SK-N-SH (cell line): ENCODE measurements at regions not wholly inside any gene's neighbourhood (a gene's known extent, or its start where the extent isn't known, plus 50 kb on each side); places are given as distances from the start of the nearest gene placed in this dataset.

Experiments
- CTCF ChIA-PET: fragments of 300-600, 350-600 bp; formaldehyde crosslinking; extraction: SDS; loops from one replicate; lab custom pipeline; 2021; lab: Yijun Ruan, JAX
- POLR2A ChIA-PET: fragments of 350-600 bp; sonication (Branson Sonifier 250); formaldehyde crosslinking; extraction: SDS; loops from one replicate; lab custom pipeline; 2020; ENCODE audit warnings: antibody characterized with exemption, inconsistent platforms; lab: Yijun Ruan, JAX
- DNase-seq: peaks from one replicate; pipeline ENCODE4 v3.0.0; 2012
- H2AFZ ChIP-seq: fragments of 200-600 bp; sonication (generic); 2 replicates; pipeline ENCODE4 v1.8.1; 2016; ENCODE audit warnings: antibody characterized with exemption, mild to moderate bottlenecking, low read depth
- H3F3A ChIP-seq: fragments of 200-600 bp; sonication (generic); replicated peaks from 2 replicates; pipeline ENCODE3; 2016; ENCODE audit warnings: antibody characterized with exemption, mild to moderate bottlenecking; ENCODE audit not compliant: insufficient read depth
- H3K27ac ChIP-seq, 2 experiments: fragments of 200-500 bp in 1 of 2; fragments of 200-600 bp in 1 of 2; sonication (Bioruptor generic) in 1 of 2; sonication (generic), shearing (Covaris generic) in 1 of 2; 2 replicates each; pipeline versions ENCODE4 v1.5.1 to v1.6.1; 2014 to 2016; ENCODE audit warnings: low read depth in 2 of 2, inconsistent platforms in 1 of 2, low read length in 1 of 2, mild to moderate bottlenecking in 1 of 2, mixed read lengths in 1 of 2
- H3K27me3 ChIP-seq: fragments of 200-600 bp; sonication (generic), shearing (Covaris generic); 2 replicates; pipeline ENCODE4 v1.6.1; 2016; ENCODE audit warnings: mixed run types; ENCODE audit not compliant: insufficient read depth
- H3K36me3 ChIP-seq, 2 experiments: fragments of 200-500 bp in 1 of 2; fragments of 200-600 bp in 1 of 2; sonication (Bioruptor generic) in 1 of 2; sonication (generic) in 1 of 2; replicated peaks in 1 of 2; 2 replicates each; pipeline versions ENCODE3 to v1.5.1; 2014 to 2016; ENCODE audit warnings: low read length in 1 of 2, mild to moderate bottlenecking in 1 of 2; ENCODE audit not compliant: insufficient read depth in 2 of 2, control insufficient read depth in 1 of 2
- H3K4me1 ChIP-seq, 2 experiments: fragments of 200-500 bp in 1 of 2; fragments of 200-600 bp in 1 of 2; sonication (Bioruptor generic) in 1 of 2; sonication (generic), shearing (Covaris generic) in 1 of 2; 2 replicates each; pipeline versions ENCODE4 v1.5.1 to v1.6.1; 2014 to 2016; ENCODE audit warnings: low read depth in 1 of 2, low read length in 1 of 2, mixed run types in 1 of 2; ENCODE audit not compliant: insufficient read depth in 2 of 2, control insufficient read depth in 1 of 2
- H3K4me2 ChIP-seq: fragments of 200-600 bp; sonication (generic), shearing (Covaris generic); 2 replicates; pipeline ENCODE4 v1.6.1; 2017; ENCODE audit warnings: mixed run types
- H3K4me3 ChIP-seq, 2 experiments: fragments of 200-500 bp in 1 of 2; fragments of 200-600 bp in 1 of 2; sonication (Bioruptor generic) in 1 of 2; sonication (generic), shearing (Covaris generic) in 1 of 2; 2 replicates each; pipeline versions ENCODE4 v1.5.1 to v1.8.1; 2014 to 2016; ENCODE audit warnings: low read depth in 2 of 2, inconsistent platforms in 1 of 2, low read length in 1 of 2, mild to moderate bottlenecking in 1 of 2, mixed read lengths in 1 of 2, moderate library complexity in 1 of 2
- H3K79me2 ChIP-seq: fragments of 200-600 bp; sonication (generic); 2 replicates; pipeline ENCODE4 v1.8.1; 2017; ENCODE audit warnings: mild to moderate bottlenecking; ENCODE audit not compliant: insufficient read depth
- H3K9ac ChIP-seq: fragments of 200-600 bp; sonication (generic); 2 replicates; pipeline ENCODE4 v1.6.1; 2017; ENCODE audit warnings: mixed run types
- H3K9me2 ChIP-seq: fragments of 200-600 bp; sonication (generic); 2 replicates; pipeline ENCODE4 v1.6.1; 2017; ENCODE audit warnings: mixed run types
- H3K9me3 ChIP-seq: fragments of 200-600 bp; sonication (generic); 2 replicates; pipeline ENCODE4 v1.6.1; 2017; ENCODE audit warnings: mixed run types, mild to moderate bottlenecking, moderate library complexity
- H4K20me1 ChIP-seq: fragments of 200-600 bp; sonication (generic); 2 replicates; pipeline ENCODE4 v1.6.1; 2017; ENCODE audit warnings: mild to moderate bottlenecking, mixed run types; ENCODE audit not compliant: insufficient read depth
- CHD2 ChIP-seq: fragments of 150-350 bp; IDR thresholded peaks from 2 replicates; pipeline ENCODE4 v1.6.1; 2018; ENCODE audit warnings: low read length; ENCODE audit not compliant: partially characterized antibody
- ELF1 ChIP-seq: IDR thresholded peaks from 2 replicates; pipeline ENCODE4 v1.4.0; 2012
- EP300 ChIP-seq, 2 experiments: IDR thresholded peaks; 2 replicates each; pipeline versions ENCODE4 v1.4.0 to v1.6.1; 2012; ENCODE audit warnings: borderline replicate concordance in 1 of 2, low read depth in 1 of 2, low read length in 1 of 2
- FOXJ3 ChIP-seq: sonication (generic); formaldehyde crosslinking; IDR thresholded peaks from 2 replicates; pipeline ENCODE4 v1.5.1; 2020; ENCODE audit warnings: mild to moderate bottlenecking, missing genetic modification reagents
- FOXM1 ChIP-seq: IDR thresholded peaks from 2 replicates; pipeline ENCODE4 v1.4.0; 2012; ENCODE audit warnings: low read depth, mild to moderate bottlenecking
- JUND ChIP-seq: IDR thresholded peaks from 2 replicates; pipeline ENCODE4 v1.4.0; 2012
- MEF2A ChIP-seq: IDR thresholded peaks from 2 replicates; pipeline ENCODE4 v1.4.0; 2012; ENCODE audit warnings: low read depth, borderline replicate concordance
- NRF1 ChIP-seq: IDR thresholded peaks from 2 replicates; pipeline ENCODE4 v1.6.1; 2012; ENCODE audit warnings: low read depth, mild to moderate bottlenecking, low read length
- RAD21 ChIP-seq: IDR thresholded peaks from 2 replicates; pipeline ENCODE4 v1.6.1; 2012; ENCODE audit warnings: mild to moderate bottlenecking, low read length
- RCOR1 ChIP-seq: fragments of 150-350 bp; IDR thresholded peaks from 2 replicates; pipeline ENCODE4 v1.6.1; 2017; ENCODE audit warnings: antibody characterized with exemption, low read length
- RXRA ChIP-seq: IDR thresholded peaks from 2 replicates; pipeline ENCODE4 v1.4.0; 2012; ENCODE audit warnings: low read depth, mild to moderate bottlenecking, borderline replicate concordance
- SMC3 ChIP-seq: IDR thresholded peaks from 2 replicates; pipeline ENCODE4 v1.6.1; 2012; ENCODE audit warnings: low read depth, low read length, improper control_type of control experiment
- TCF12 ChIP-seq: IDR thresholded peaks from 2 replicates; pipeline ENCODE4 v1.4.0; 2012
- TEAD4 ChIP-seq: IDR thresholded peaks from 2 replicates; pipeline ENCODE4 v1.4.0; 2012; ENCODE audit warnings: mild to moderate bottlenecking, borderline replicate concordance; ENCODE audit not compliant: insufficient read depth
- whole genome bisulfite sequencing: methylation state at CpG from one replicate; pipeline ENCODE4 v1.1.6; 2017; ENCODE audit warnings: low lambda C conversion rate; 5-methylcytosine and 5-hydroxymethylcytosine counted together
- TF ChIP-seq, protein P1 (sequence below): IDR thresholded peaks from 2 replicates; pipeline ENCODE4 v1.6.1; 2012; ENCODE audit warnings: mild to moderate bottlenecking, low read depth, low read length, moderate library complexity
- TF ChIP-seq, protein P2 (sequence below): fragments of 200-600 bp; sonication (generic); IDR thresholded peaks from 2 replicates; pipeline ENCODE4 v1.6.1; 2017; ENCODE audit warnings: antibody characterized with exemption, mild to moderate bottlenecking, moderate library complexity
- TF ChIP-seq, protein P3 (sequence below): IDR thresholded peaks from 2 replicates; pipeline ENCODE4 v1.4.0; 2012; ENCODE audit warnings: low read depth, borderline replicate concordance
- TF ChIP-seq, protein P4 (sequence below): fragments of 150-350 bp; IDR thresholded peaks from 2 replicates; pipeline ENCODE4 v1.6.1; 2016; ENCODE audit warnings: mild to moderate bottlenecking, low read depth, low read length
- TF ChIP-seq, protein P5 (sequence below): IDR thresholded peaks from 2 replicates; pipeline ENCODE4; 2012
- TF ChIP-seq, protein P6 (sequence below): IDR thresholded peaks from 2 replicates; pipeline ENCODE4 v1.4.0; 2012; ENCODE audit warnings: low read depth

DNA sequence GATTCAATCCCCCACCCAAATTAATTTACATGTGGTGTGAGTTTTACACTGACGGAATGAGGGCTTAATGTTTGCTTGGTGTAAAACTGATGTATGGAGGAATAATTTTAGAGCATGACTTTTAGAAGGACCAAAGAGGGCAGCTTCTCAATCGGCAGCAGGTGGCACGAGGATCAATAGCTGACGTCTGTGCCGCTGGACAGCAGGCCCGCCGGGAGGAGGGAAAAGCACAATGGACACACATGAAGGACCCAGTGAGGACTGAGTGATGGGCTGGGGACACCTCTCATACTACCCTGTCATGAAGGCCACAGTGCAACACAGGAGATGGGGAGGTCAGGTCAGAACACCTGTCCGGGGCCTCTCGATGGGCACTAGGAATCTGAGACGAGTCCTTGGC lies 61.4 kb upstream of the NSMCE3 start:
- no peaks in the 10 kb centered on the region for H3F3A ChIP-seq
- no peak overlapping the region for H3K27ac ChIP-seq

More for the DNA sequence above, 61.4 kb upstream of the NSMCE3 start:
- Histone ChIP-seq H3K4me2 (no peak overlapping the region), H4K20me1 (no peaks in the 10 kb centered on the region), H3K27me3 (no peaks in the 10 kb centered on the region), H3K4me3 (no peak overlapping the region), H3K9me2 (no peaks in the 10 kb centered on the region), H3K9me3 (no peaks in the 10 kb centered on the region; the same call in 1 of the 2 replicates), H2AFZ (no peak overlapping the region), H3K9ac (no peak overlapping the region), H3K79me2 (no peaks in the 10 kb centered on the region), H3K4me1 (no peaks in the 10 kb centered on the region), H3K36me3 (no peaks in the 10 kb centered on the region)
- ChIA-PET CTCF (no interaction called here), POLR2A (no interaction called here)
- no peak for DNase-seq
- TF ChIP-seq, protein P1, sequence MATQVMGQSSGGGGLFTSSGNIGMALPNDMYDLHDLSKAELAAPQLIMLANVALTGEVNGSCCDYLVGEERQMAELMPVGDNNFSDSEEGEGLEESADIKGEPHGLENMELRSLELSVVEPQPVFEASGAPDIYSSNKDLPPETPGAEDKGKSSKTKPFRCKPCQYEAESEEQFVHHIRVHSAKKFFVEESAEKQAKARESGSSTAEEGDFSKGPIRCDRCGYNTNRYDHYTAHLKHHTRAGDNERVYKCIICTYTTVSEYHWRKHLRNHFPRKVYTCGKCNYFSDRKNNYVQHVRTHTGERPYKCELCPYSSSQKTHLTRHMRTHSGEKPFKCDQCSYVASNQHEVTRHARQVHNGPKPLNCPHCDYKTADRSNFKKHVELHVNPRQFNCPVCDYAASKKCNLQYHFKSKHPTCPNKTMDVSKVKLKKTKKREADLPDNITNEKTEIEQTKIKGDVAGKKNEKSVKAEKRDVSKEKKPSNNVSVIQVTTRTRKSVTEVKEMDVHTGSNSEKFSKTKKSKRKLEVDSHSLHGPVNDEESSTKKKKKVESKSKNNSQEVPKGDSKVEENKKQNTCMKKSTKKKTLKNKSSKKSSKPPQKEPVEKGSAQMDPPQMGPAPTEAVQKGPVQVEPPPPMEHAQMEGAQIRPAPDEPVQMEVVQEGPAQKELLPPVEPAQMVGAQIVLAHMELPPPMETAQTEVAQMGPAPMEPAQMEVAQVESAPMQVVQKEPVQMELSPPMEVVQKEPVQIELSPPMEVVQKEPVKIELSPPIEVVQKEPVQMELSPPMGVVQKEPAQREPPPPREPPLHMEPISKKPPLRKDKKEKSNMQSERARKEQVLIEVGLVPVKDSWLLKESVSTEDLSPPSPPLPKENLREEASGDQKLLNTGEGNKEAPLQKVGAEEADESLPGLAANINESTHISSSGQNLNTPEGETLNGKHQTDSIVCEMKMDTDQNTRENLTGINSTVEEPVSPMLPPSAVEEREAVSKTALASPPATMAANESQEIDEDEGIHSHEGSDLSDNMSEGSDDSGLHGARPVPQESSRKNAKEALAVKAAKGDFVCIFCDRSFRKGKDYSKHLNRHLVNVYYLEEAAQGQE, result no peak
- TF ChIP-seq JUND (no peak), SMC3 (no peak), NRF1 (no peak), EP300 (IDR thresholded peaks at IDR 0.05; ENCODE audit: borderline replicate concordance in 1 of 2, low read depth in 1 of 2, low read length in 1 of 2) (no peak), RCOR1 (no peak), TCF12 (no peak), RAD21 (no peak), MEF2A (no peak), FOXM1 (no peak), FOXJ3 (CRISPR knock-in tag) (no peak), ELF1 (no peak), RXRA (no peak), CHD2 (no peak), TEAD4 (no peak)
- TF ChIP-seq, protein P2, sequence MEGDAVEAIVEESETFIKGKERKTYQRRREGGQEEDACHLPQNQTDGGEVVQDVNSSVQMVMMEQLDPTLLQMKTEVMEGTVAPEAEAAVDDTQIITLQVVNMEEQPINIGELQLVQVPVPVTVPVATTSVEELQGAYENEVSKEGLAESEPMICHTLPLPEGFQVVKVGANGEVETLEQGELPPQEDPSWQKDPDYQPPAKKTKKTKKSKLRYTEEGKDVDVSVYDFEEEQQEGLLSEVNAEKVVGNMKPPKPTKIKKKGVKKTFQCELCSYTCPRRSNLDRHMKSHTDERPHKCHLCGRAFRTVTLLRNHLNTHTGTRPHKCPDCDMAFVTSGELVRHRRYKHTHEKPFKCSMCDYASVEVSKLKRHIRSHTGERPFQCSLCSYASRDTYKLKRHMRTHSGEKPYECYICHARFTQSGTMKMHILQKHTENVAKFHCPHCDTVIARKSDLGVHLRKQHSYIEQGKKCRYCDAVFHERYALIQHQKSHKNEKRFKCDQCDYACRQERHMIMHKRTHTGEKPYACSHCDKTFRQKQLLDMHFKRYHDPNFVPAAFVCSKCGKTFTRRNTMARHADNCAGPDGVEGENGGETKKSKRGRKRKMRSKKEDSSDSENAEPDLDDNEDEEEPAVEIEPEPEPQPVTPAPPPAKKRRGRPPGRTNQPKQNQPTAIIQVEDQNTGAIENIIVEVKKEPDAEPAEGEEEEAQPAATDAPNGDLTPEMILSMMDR, result no peak
- TF ChIP-seq, protein P3, sequence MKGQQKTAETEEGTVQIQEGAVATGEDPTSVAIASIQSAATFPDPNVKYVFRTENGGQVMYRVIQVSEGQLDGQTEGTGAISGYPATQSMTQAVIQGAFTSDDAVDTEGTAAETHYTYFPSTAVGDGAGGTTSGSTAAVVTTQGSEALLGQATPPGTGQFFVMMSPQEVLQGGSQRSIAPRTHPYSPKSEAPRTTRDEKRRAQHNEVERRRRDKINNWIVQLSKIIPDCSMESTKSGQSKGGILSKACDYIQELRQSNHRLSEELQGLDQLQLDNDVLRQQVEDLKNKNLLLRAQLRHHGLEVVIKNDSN, result no peak
- TF ChIP-seq, protein P4, sequence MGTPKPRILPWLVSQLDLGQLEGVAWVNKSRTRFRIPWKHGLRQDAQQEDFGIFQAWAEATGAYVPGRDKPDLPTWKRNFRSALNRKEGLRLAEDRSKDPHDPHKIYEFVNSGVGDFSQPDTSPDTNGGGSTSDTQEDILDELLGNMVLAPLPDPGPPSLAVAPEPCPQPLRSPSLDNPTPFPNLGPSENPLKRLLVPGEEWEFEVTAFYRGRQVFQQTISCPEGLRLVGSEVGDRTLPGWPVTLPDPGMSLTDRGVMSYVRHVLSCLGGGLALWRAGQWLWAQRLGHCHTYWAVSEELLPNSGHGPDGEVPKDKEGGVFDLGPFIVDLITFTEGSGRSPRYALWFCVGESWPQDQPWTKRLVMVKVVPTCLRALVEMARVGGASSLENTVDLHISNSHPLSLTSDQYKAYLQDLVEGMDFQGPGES, result no peak
- TF ChIP-seq, protein P5, sequence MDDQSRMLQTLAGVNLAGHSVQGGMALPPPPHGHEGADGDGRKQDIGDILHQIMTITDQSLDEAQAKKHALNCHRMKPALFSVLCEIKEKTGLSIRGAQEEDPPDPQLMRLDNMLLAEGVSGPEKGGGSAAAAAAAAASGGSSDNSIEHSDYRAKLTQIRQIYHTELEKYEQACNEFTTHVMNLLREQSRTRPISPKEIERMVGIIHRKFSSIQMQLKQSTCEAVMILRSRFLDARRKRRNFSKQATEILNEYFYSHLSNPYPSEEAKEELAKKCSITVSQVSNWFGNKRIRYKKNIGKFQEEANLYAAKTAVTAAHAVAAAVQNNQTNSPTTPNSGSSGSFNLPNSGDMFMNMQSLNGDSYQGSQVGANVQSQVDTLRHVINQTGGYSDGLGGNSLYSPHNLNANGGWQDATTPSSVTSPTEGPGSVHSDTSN, result no peak
- TF ChIP-seq, protein P6, sequence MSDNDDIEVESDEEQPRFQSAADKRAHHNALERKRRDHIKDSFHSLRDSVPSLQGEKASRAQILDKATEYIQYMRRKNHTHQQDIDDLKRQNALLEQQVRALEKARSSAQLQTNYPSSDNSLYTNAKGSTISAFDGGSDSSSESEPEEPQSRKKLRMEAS, result no peak
- WGBS, result 72% methylated on average over 10 of the region's 10 CpGs
